Stimulated activated CD8-positive, alpha-beta memory T cell treated with anti-CD3 and anti-CD28 coated beads, Interleukin-12 subunit alpha, Interleukin-12 subunit beta, amount 100 ng/mL, for 1 hour (primary cell): ENCODE measurements at regions not wholly inside any gene's neighbourhood (a gene's known extent, or its start where the extent isn't known, plus 50 kb on each side); places are given as distances from the start of the nearest gene placed in this dataset.

Source experiments
- DNase-seq: peaks from one replicate; pipeline ENCODE4 v3.0.0-alpha.2; 2020; ENCODE audit warnings: low read depth

GRCh38 chr11:134625151-134625550 is 213.1 kb upstream of the B3GAT1 start:
- DNase-seq, result no peak

- no peak for DNase-seq
Measured at GRCh38 chr11:134624166-134624920, 212.3 kb upstream of the B3GAT1 start.

- no peak for DNase-seq
Measured at GRCh38 chr11:134623711-134624110, 211.7 kb upstream of the B3GAT1 start.

- no peak for DNase-seq
Measured at GRCh38 chr11:134622458-134622857, 210.4 kb upstream of the B3GAT1 start.

GRCh38 chr11:134617360-134617759 is 205.3 kb upstream of the B3GAT1 start:
- DNase-seq, result no peak

- no peak for DNase-seq
Measured at GRCh38 chr11:134616038-134616437, 204.0 kb upstream of the B3GAT1 start.

- no peak for DNase-seq
Measured at GRCh38 chr11:134615041-134615615, 203.1 kb upstream of the B3GAT1 start.

GRCh38 chr11:134614141-134614540 is 202.1 kb upstream of the B3GAT1 start:
- DNase-seq, result no peak

- DNase-seq, result no peak
Measured at GRCh38 chr11:134613646-134614045, 201.6 kb upstream of the B3GAT1 start.

GRCh38 chr11:134612140-134613030 is 200.3 kb upstream of the B3GAT1 start:
- no peak for DNase-seq

- no peak for DNase-seq
Measured at GRCh38 chr11:134611537-134611936, 199.5 kb upstream of the B3GAT1 start.

GRCh38 chr11:134610116-134610910 is 198.3 kb upstream of the B3GAT1 start:
- no peak for DNase-seq

GRCh38 chr11:134609361-134610115 is 197.5 kb upstream of the B3GAT1 start:
- DNase-seq, result no peak

GRCh38 chr11:134607963-134608750 is 196.1 kb upstream of the B3GAT1 start:
- DNase-seq, result no peak

- DNase-seq, result no peak
Measured at GRCh38 chr11:134606251-134606650, 194.2 kb upstream of the B3GAT1 start.

- no peak for DNase-seq
Measured at GRCh38 chr11:134604886-134605285, 192.8 kb upstream of the B3GAT1 start.

- DNase-seq, result no peak
Measured at GRCh38 chr11:134599299-134599771, 187.3 kb upstream of the B3GAT1 start.

GRCh38 chr11:134598368-134598767 is 186.3 kb upstream of the B3GAT1 start:
- DNase-seq, result no peak

GRCh38 chr11:134597452-134597851 is 185.4 kb upstream of the B3GAT1 start:
- no peak for DNase-seq

- DNase-seq, result no peak
Measured at GRCh38 chr11:134596404-134596803, 184.4 kb upstream of the B3GAT1 start.
